ENCODE measurements at regions not wholly inside any gene's neighbourhood (a gene's known extent, or its start where the extent isn't known, plus 50 kb on each side); places are given as distances from the start of the nearest gene placed in this dataset.

DNA sequence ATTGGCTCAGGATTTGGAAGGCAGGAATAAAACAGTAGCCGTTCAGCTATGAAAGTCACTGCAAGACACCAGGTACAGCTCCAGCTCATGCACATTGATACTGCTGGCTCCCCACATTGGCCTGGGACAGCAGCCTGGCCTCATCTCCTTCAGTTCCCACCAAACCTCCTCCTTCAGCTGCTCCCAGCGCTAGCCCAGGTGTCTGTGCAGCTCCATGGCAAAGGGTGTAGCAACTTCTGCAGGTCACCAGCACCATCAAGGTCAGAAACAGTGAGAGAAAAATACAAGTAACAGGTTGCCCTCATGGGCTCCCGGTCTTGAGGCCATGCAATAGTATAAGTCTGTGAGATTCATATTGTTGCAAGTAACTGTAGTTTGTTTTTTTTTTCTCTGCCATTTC, 216.7 kb upstream of the CTAGE1 start:
- TF ChIP-seq HDAC6 (IDR thresholded peaks at IDR 0.05; ENCODE audit: unreplicated experiment): no peak
- TF ChIP-seq, protein P1, sequence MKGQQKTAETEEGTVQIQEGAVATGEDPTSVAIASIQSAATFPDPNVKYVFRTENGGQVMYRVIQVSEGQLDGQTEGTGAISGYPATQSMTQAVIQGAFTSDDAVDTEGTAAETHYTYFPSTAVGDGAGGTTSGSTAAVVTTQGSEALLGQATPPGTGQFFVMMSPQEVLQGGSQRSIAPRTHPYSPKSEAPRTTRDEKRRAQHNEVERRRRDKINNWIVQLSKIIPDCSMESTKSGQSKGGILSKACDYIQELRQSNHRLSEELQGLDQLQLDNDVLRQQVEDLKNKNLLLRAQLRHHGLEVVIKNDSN (IDR thresholded peaks at IDR 0.05; ENCODE audit: borderline replicate concordance, extremely low read length, insufficient read depth, low read depth, low read length): no peak
- no peak for TF ChIP-seq KLF5 (IDR thresholded peaks at IDR 0.05; ENCODE audit: partially characterized antibody)
- TF ChIP-seq, protein P2, sequence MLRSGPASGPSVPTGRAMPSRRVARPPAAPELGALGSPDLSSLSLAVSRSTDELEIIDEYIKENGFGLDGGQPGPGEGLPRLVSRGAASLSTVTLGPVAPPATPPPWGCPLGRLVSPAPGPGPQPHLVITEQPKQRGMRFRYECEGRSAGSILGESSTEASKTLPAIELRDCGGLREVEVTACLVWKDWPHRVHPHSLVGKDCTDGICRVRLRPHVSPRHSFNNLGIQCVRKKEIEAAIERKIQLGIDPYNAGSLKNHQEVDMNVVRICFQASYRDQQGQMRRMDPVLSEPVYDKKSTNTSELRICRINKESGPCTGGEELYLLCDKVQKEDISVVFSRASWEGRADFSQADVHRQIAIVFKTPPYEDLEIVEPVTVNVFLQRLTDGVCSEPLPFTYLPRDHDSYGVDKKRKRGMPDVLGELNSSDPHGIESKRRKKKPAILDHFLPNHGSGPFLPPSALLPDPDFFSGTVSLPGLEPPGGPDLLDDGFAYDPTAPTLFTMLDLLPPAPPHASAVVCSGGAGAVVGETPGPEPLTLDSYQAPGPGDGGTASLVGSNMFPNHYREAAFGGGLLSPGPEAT (IDR thresholded peaks at IDR 0.05; ENCODE audit: low read depth): no peak
- no peak for TF ChIP-seq EP300 (IDR thresholded peaks at IDR 0.05; ENCODE audit: borderline replicate concordance in 1 of 2, control insufficient read depth in 1 of 2, low read depth in 2 of 2, low read length in 2 of 2)
- TF ChIP-seq, protein P3, sequence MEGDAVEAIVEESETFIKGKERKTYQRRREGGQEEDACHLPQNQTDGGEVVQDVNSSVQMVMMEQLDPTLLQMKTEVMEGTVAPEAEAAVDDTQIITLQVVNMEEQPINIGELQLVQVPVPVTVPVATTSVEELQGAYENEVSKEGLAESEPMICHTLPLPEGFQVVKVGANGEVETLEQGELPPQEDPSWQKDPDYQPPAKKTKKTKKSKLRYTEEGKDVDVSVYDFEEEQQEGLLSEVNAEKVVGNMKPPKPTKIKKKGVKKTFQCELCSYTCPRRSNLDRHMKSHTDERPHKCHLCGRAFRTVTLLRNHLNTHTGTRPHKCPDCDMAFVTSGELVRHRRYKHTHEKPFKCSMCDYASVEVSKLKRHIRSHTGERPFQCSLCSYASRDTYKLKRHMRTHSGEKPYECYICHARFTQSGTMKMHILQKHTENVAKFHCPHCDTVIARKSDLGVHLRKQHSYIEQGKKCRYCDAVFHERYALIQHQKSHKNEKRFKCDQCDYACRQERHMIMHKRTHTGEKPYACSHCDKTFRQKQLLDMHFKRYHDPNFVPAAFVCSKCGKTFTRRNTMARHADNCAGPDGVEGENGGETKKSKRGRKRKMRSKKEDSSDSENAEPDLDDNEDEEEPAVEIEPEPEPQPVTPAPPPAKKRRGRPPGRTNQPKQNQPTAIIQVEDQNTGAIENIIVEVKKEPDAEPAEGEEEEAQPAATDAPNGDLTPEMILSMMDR (IDR thresholded peaks at IDR 0.05 in 2 of 3, conservative IDR thresholded peaks at IDR 0.05 in 1 of 3; ENCODE audit: control insufficient read depth in 2 of 3, extremely low read depth in 1 of 3, insufficient read depth in 1 of 3, low read depth in 3 of 3, low read length in 3 of 3): no peak
- TF ChIP-seq POLR2AphosphoS5 (IDR thresholded peaks at IDR 0.05; ENCODE audit: low read length): no peak
- TF ChIP-seq SPI1 (IDR thresholded peaks at IDR 0.05; ENCODE audit: borderline replicate concordance, insufficient read depth, low read depth, low read length): no peak

Measured in GM12878 (cell line).